Uterus (tissue), 3 donors: ENCODE measurements at regions not wholly inside any gene's neighbourhood (a gene's known extent, or its start where the extent isn't known, plus 50 kb on each side); places are given as distances from the start of the nearest gene placed in this dataset.
"Not testable (repeated sequence)": the region's sequence is repeated elsewhere in the genome, so short reads cannot be mapped to it uniquely, and the experiment has no call there.

ENCODE experiments used
- DNase-seq, 2 donors: peaks; one replicate each; pipeline ENCODE4 v3.0.0-alpha.2; 2019 to 2020
- H3K27ac ChIP-seq, 2 donors: fragments of 200-600 bp; sonication (generic); 1 replicate in 1 of 2; 2 replicates in 1 of 2; pipeline ENCODE4 v1.5.1; 2016 to 2018
- H3K27me3 ChIP-seq, 2 donors: fragments of 200-600 bp; sonication (generic); one replicate each; pipeline ENCODE4 v1.5.1; 2018 to 2019; ENCODE audit warnings: control low read depth in 1 of 2
- H3K36me3 ChIP-seq, 2 donors: fragments of 200-600 bp; sonication (generic); one replicate each; pipeline ENCODE4 v1.5.1; 2019; ENCODE audit warnings: control low read depth in 1 of 2
- H3K4me1 ChIP-seq, 2 donors: fragments of 200-600 bp; sonication (generic); one replicate each; pipeline ENCODE4 v1.5.1; 2018 to 2019; ENCODE audit warnings: control low read depth in 1 of 2
- H3K4me3 ChIP-seq, 2 donors: fragments of 200-600 bp; sonication (generic); 1 replicate in 1 of 2; 2 replicates in 1 of 2; pipeline ENCODE4 v1.5.1; 2018 to 2019; ENCODE audit warnings: mild to moderate bottlenecking in 1 of 2
- H3K9me3 ChIP-seq, 2 donors: fragments of 200-600 bp; sonication (generic); one replicate each; pipeline ENCODE4 v1.5.1; 2019; ENCODE audit warnings: control low read depth in 1 of 2
- POLR2A ChIP-seq, 2 donors: fragments of 450-650 bp; IDR thresholded peaks; one replicate each; pipeline ENCODE4 v1.6.1; 2016; ENCODE audit warnings: antibody characterized with exemption in 2 of 2, mild to moderate bottlenecking in 1 of 2, moderate library complexity in 1 of 2
- intact Hi-C: fragments of 100-400 bp; cut with DNase I; formaldehyde crosslinking; loops from one replicate; pipeline ENCODE4 v1.15.1; 2023; ENCODE audit warnings: low total_unique reads
- TF ChIP-seq, protein P1 (sequence below), 4 experiments: fragments of 200-600 bp in 2 of 4; fragments of 450-650 bp in 2 of 4; sonication (generic) in 2 of 4; IDR thresholded peaks; one replicate each; pipeline ENCODE4 v1.5.1; 2016 to 2019; ENCODE audit warnings: antibody characterized with exemption in 4 of 4, mild to moderate bottlenecking in 2 of 4, moderate library complexity in 1 of 4
- donor health status: DM: yes; HTN: yes; CAD: no.

- TF ChIP-seq, protein P1, sequence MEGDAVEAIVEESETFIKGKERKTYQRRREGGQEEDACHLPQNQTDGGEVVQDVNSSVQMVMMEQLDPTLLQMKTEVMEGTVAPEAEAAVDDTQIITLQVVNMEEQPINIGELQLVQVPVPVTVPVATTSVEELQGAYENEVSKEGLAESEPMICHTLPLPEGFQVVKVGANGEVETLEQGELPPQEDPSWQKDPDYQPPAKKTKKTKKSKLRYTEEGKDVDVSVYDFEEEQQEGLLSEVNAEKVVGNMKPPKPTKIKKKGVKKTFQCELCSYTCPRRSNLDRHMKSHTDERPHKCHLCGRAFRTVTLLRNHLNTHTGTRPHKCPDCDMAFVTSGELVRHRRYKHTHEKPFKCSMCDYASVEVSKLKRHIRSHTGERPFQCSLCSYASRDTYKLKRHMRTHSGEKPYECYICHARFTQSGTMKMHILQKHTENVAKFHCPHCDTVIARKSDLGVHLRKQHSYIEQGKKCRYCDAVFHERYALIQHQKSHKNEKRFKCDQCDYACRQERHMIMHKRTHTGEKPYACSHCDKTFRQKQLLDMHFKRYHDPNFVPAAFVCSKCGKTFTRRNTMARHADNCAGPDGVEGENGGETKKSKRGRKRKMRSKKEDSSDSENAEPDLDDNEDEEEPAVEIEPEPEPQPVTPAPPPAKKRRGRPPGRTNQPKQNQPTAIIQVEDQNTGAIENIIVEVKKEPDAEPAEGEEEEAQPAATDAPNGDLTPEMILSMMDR (IDR thresholded peaks at IDR 0.05), result no peak
- TF ChIP-seq POLR2A (IDR thresholded peaks at IDR 0.05), result no peak
- H3K36me3 ChIP-seq, result no peaks in the 10 kb centered on the region
- intact Hi-C loops, result no loop called here
These were observed 209.5 kb downstream of the CASP12 start for GRCh38 chr11:104688731-104689130.

DNA sequence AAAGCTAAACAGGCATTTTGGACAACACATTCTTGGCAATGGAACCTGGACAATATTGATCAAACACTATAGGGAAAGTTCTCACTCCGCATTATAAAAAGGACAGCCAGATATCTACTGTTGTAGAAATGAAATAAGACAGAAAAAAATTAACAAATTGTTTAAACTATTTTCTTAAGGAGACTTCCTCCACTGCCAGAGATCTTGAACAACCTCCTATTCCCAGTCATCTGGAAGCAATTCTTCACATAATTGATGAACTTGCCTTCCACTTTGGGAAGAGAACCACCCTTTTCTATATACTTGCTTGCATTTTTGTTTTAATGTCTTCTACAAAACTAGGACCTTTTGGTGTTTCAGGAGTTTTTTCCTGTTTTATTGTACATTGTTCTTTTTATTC, 216.1 kb downstream of the CASP12 start:
- H3K4me1 ChIP-seq, result no peaks in the 10 kb centered on the region
- no peaks in the 10 kb centered on the region for H3K36me3 ChIP-seq
- DNase-seq, result no peak
- no peak for TF ChIP-seq POLR2A (IDR thresholded peaks at IDR 0.05)
- TF ChIP-seq, protein P1 (IDR thresholded peaks at IDR 0.05), result no peak
- no peaks in the 10 kb centered on the region for H3K9me3 ChIP-seq
- H3K4me3 ChIP-seq, result no peak overlapping the region
- intact Hi-C loops, result no loop called here
- no peak overlapping the region for H3K27ac ChIP-seq
- H3K27me3 ChIP-seq, result no peaks in the 10 kb centered on the region

More at GRCh38 chr11:104688731-104689130, 209.5 kb downstream of the CASP12 start:
- Histone ChIP-seq H3K27ac (no peak overlapping the region), H3K27me3 (no peaks in the 10 kb centered on the region), H3K4me1 (no peaks in the 10 kb centered on the region), H3K9me3 (no peaks in the 10 kb centered on the region), H3K4me3 (no peak overlapping the region)
- no peak for DNase-seq

- no peaks in the 10 kb centered on the region for H3K4me1 ChIP-seq
- H3K27ac ChIP-seq, result no peak overlapping the region
- H3K36me3 ChIP-seq, result no peaks in the 10 kb centered on the region
- no peak for DNase-seq
- TF ChIP-seq, protein P1 (IDR thresholded peaks at IDR 0.05), result no peak
- TF ChIP-seq POLR2A (IDR thresholded peaks at IDR 0.05), result no peak
- no peaks in the 10 kb centered on the region for H3K27me3 ChIP-seq
- H3K9me3 ChIP-seq, result no peaks in the 10 kb centered on the region
- no peak overlapping the region for H3K4me3 ChIP-seq
- intact Hi-C loops, result no loop called here
These were observed 219.0 kb downstream of the CASP12 start for GRCh38 chr11:104679258-104679657.

DNA sequence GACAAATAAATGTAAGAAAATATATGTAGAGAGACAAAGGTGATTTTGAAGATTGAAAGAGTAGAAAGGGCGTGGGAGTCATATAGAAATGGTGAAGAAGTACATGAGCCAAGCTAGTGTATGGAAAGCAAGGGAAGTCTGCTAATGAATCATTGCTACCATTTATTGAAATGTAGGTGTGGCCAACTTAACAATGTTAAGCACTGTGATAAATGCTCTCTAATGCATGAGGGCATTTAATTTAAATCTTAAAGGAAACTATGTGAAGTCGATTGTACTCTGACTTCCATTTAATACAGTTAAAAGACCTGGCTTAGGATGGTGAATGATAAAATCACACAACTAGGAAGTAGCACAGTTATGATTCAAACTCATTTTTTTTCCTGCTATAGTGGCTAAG, 219.9 kb downstream of the CASP12 start:
- Histone ChIP-seq H3K4me1 (no peaks in the 10 kb centered on the region), H3K4me3 (no peak overlapping the region), H3K9me3 (no peaks in the 10 kb centered on the region), H3K27me3 (no peaks in the 10 kb centered on the region), H3K27ac (no peak overlapping the region), H3K36me3 (no peaks in the 10 kb centered on the region)
- intact Hi-C loops, result no loop called here
- no peak for DNase-seq
- TF ChIP-seq, protein P1 (IDR thresholded peaks at IDR 0.05), result no peak

DNA sequence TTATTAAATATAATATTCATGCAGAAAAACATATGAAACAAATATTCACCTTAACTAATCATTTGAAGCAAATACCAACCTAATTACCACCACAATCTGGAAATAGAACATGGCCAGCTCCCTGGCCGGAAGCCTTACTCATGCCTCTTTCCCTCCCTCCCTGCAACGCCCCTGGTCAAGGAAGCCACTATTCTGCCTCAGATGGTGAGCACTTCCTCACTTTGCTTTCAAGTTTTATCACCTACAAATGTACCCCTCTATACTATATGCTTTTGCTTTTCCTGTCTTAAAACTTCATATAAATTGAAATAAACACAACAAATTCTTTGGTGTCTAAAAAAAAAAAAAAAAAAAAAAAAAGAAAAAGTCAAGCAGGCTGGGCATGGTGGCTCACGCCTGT, 221.2 kb downstream of the CASP12 start:
- H3K36me3 ChIP-seq, intact Hi-C loops, H3K9me3 ChIP-seq, DNase-seq, H3K27ac ChIP-seq, H3K4me1 ChIP-seq, H3K27me3 ChIP-seq, H3K4me3 ChIP-seq: not testable (repeated sequence)

- intact Hi-C loops, result no loop called here
- no peak for DNase-seq
- Histone ChIP-seq H3K36me3 (no peaks in the 10 kb centered on the region), H3K4me1 (no peaks in the 10 kb centered on the region), H3K27ac (no peak overlapping the region), H3K4me3 (no peak overlapping the region), H3K27me3 (peaks cover 0 to 2% of the 10 kb centered on the region in 2 donors), H3K9me3 (no peaks in the 10 kb centered on the region)
- TF ChIP-seq POLR2A (IDR thresholded peaks at IDR 0.05), result no peak
- TF ChIP-seq, protein P1 (IDR thresholded peaks at IDR 0.05), result no peak
These were observed 225.4 kb downstream of the CASP12 start for GRCh38 chr11:104672897-104673296.
